ENCODE measurements at regions not wholly inside any gene's neighbourhood (a gene's known extent, or its start where the extent isn't known, plus 50 kb on each side); places are given as distances from the start of the nearest gene placed in this dataset.

- intact Hi-C loops (cut with DNase I), result no loop called here
- H3K4me3 ChIP-seq (replicated peaks in 1 of 3), result no peak overlapping the region
- H3K27ac ChIP-seq, result no peak overlapping the region
- no peaks in the 10 kb centered on the region for H3K27me3 ChIP-seq
- no peaks in the 10 kb centered on the region for H3K4me1 ChIP-seq
- no peaks in the 10 kb centered on the region for H3K9me3 ChIP-seq
- DNase-seq, result no peak
- TF ChIP-seq CTCF (IDR thresholded peaks at IDR 0.05), result no peak
- TF ChIP-seq POLR2A (IDR thresholded peaks at IDR 0.05), result no peak
- WGBS, 2 donors, result 94 to 95% methylated on average over 2 of the region's 2 CpGs
- H3K36me3 ChIP-seq, result no peaks in the 10 kb centered on the region
Observed at GRCh38 chr4:184526228-184526627, 51.9 kb upstream of the IRF2 start.

Measured in thyroid gland (tissue), 4 donors.